ENCODE measurements at regions not wholly inside any gene's neighbourhood (a gene's known extent, or its start where the extent isn't known, plus 50 kb on each side); places are given as distances from the start of the nearest gene placed in this dataset.
"Not testable (repeated sequence)": the region's sequence is repeated elsewhere in the genome, so short reads cannot be mapped to it uniquely, and the experiment has no call there.

GRCh38 chr10:38430242-38430641 lies 336.1 kb downstream of the ZNF37A start:
- not testable (repeated sequence) for H3K4me3 Mint-ChIP-seq; H3K36me3 Mint-ChIP-seq (ENCODE audit: low read depth); H3K27me3 Mint-ChIP-seq (ENCODE audit: low read depth); H3K9me3 Mint-ChIP-seq; H3K27ac Mint-ChIP-seq (ENCODE audit: unreplicated experiment); H3K4me1 Mint-ChIP-seq; DNase-seq (ENCODE audit: low read depth, low spot score)

- not testable (repeated sequence) for H3K27me3 Mint-ChIP-seq (ENCODE audit: low read depth); H3K27ac Mint-ChIP-seq (ENCODE audit: unreplicated experiment); H3K36me3 Mint-ChIP-seq (ENCODE audit: low read depth); H3K9me3 Mint-ChIP-seq; H3K4me3 Mint-ChIP-seq; DNase-seq (ENCODE audit: low read depth, low spot score); H3K4me1 Mint-ChIP-seq
These were observed 343.2 kb downstream of the ZNF37A start for GRCh38 chr10:38437359-38437758.

GRCh38 chr10:38448614-38449355 lies 354.6 kb downstream of the ZNF37A start:
- H3K27me3 Mint-ChIP-seq (ENCODE audit: low read depth); DNase-seq (ENCODE audit: low read depth, low spot score); H3K4me1 Mint-ChIP-seq; H3K36me3 Mint-ChIP-seq (ENCODE audit: low read depth); H3K27ac Mint-ChIP-seq (ENCODE audit: unreplicated experiment); H3K9me3 Mint-ChIP-seq; H3K4me3 Mint-ChIP-seq: not testable (repeated sequence)

GRCh38 chr10:38449618-38450017 lies 355.5 kb downstream of the ZNF37A start:
- not testable (repeated sequence) for H3K36me3 Mint-ChIP-seq (ENCODE audit: low read depth); H3K4me1 Mint-ChIP-seq; H3K9me3 Mint-ChIP-seq

GRCh38 chr10:38450372-38451057 lies 356.4 kb downstream of the ZNF37A start:
- H3K27me3 Mint-ChIP-seq (ENCODE audit: low read depth); H3K4me1 Mint-ChIP-seq; DNase-seq (ENCODE audit: low read depth, low spot score); H3K4me3 Mint-ChIP-seq; H3K36me3 Mint-ChIP-seq (ENCODE audit: low read depth); H3K27ac Mint-ChIP-seq (ENCODE audit: unreplicated experiment); H3K9me3 Mint-ChIP-seq: not testable (repeated sequence)

More at GRCh38 chr10:38449618-38450017, 355.5 kb downstream of the ZNF37A start:
- not testable (repeated sequence) for H3K4me3 Mint-ChIP-seq; DNase-seq (ENCODE audit: low read depth, low spot score); H3K27ac Mint-ChIP-seq (ENCODE audit: unreplicated experiment); H3K27me3 Mint-ChIP-seq (ENCODE audit: low read depth)

GRCh38 chr10:38451306-38451967 lies 357.3 kb downstream of the ZNF37A start:
- H3K9me3 Mint-ChIP-seq; DNase-seq (ENCODE audit: low read depth, low spot score); H3K27me3 Mint-ChIP-seq (ENCODE audit: low read depth); H3K27ac Mint-ChIP-seq (ENCODE audit: unreplicated experiment); H3K4me1 Mint-ChIP-seq; H3K36me3 Mint-ChIP-seq (ENCODE audit: low read depth); H3K4me3 Mint-ChIP-seq: not testable (repeated sequence)

Measured in neural crest cell (in vitro differentiated cells).